ENCODE measurements at regions not wholly inside any gene's neighbourhood (a gene's known extent, or its start where the extent isn't known, plus 50 kb on each side); places are given as distances from the start of the nearest gene placed in this dataset.

GRCh38 chr5:107268241-107268640 is 402.5 kb downstream of the EFNA5 start:
- no peak overlapping the region for H3K4me3 ChIP-seq (ENCODE audit: low read depth, low read length)
- no peak for DNase-seq (ENCODE audit: low read depth, low spot score)
- ChIA-PET CTCF (no interaction called here), POLR2A (no interaction called here)
- TF ChIP-seq CTCF (IDR thresholded peaks at IDR 0.05; ENCODE audit: insufficient read depth, low read length, missing control alignments), result no peak

GRCh38 chr5:107266100-107266499 is 404.6 kb downstream of the EFNA5 start:
- no peak for DNase-seq (ENCODE audit: low read depth, low spot score)
- CTCF ChIA-PET, result no interaction called here
- POLR2A ChIA-PET, result no interaction called here
- no peak overlapping the region for H3K4me3 ChIP-seq (ENCODE audit: low read depth, low read length)
- TF ChIP-seq CTCF (IDR thresholded peaks at IDR 0.05; ENCODE audit: insufficient read depth, low read length, missing control alignments), result no peak

GRCh38 chr5:107265193-107265592 is 405.5 kb downstream of the EFNA5 start:
- ChIA-PET CTCF (no interaction called here), POLR2A (no interaction called here)
- H3K4me3 ChIP-seq (ENCODE audit: low read depth, low read length), result no peak overlapping the region
- TF ChIP-seq CTCF (IDR thresholded peaks at IDR 0.05; ENCODE audit: insufficient read depth, low read length, missing control alignments), result no peak
- no peak for DNase-seq (ENCODE audit: low read depth, low spot score)

- no peak overlapping the region for H3K4me3 ChIP-seq (ENCODE audit: low read depth, low read length)
- TF ChIP-seq CTCF (IDR thresholded peaks at IDR 0.05; ENCODE audit: insufficient read depth, low read length, missing control alignments), result no peak
- DNase-seq (ENCODE audit: low read depth, low spot score), result no peak
- ChIA-PET POLR2A (no interaction called here), CTCF (interaction anchor here (1.4 kb wide), 1 partner anchor 16 kb away, joined by 3 read pairs; no protein-coding TSS in a partner anchor)
Measured at GRCh38 chr5:107263387-107264018, 407.2 kb downstream of the EFNA5 start.

- no peak for TF ChIP-seq CTCF (IDR thresholded peaks at IDR 0.05; ENCODE audit: insufficient read depth, low read length, missing control alignments)
- ChIA-PET POLR2A (no interaction called here), CTCF (no interaction called here)
- H3K4me3 ChIP-seq (ENCODE audit: low read depth, low read length), result no peak overlapping the region
- no peak for DNase-seq (ENCODE audit: low read depth, low spot score)
Measured at GRCh38 chr5:107257885-107258520, 412.7 kb downstream of the EFNA5 start.

- TF ChIP-seq CTCF (IDR thresholded peaks at IDR 0.05; ENCODE audit: insufficient read depth, low read length, missing control alignments), result no peak
- CTCF ChIA-PET, result no interaction called here
- H3K4me3 ChIP-seq (ENCODE audit: low read depth, low read length), result no peak overlapping the region
- DNase-seq (ENCODE audit: low read depth, low spot score), result no peak
- POLR2A ChIA-PET, result no interaction called here
Measured at GRCh38 chr5:107254902-107255234, 415.9 kb downstream of the EFNA5 start.
